ENCODE measurements at regions not wholly inside any gene's neighbourhood (a gene's known extent, or its start where the extent isn't known, plus 50 kb on each side); places are given as distances from the start of the nearest gene placed in this dataset.

DNA sequence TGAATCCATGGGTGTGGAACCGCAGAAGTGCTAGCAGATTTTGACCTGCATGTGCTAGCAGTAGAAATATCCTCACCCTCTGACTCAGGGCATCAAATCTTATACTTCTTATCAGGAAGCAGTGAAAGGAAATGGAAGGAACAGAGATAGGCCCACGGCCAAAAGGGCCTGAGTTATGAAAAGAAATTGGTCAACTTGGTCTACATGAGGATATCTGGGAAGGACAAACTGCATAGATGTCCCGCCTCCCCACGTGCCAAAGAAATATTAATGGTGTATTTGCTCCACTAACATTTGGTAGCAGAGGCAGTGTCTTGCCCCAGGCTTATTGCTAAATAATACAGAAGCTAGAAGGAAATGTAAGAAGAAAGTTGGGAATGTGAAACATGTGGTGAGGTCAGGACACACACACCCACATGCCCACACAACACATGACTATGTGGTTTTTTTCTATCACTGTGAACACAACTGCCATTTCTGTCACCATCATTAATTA lies 93.6 kb upstream of the COL8A1 start:
- in situ Hi-C loops (cut with HindIII; ENCODE audit: low sequenced_read_pairs): no loop called here
- no peak for DNase-seq (ENCODE audit: low spot score)

- in situ Hi-C loops (cut with HindIII; ENCODE audit: low sequenced_read_pairs): no loop called here
- DNase-seq (ENCODE audit: low spot score): no peak
These were observed 94.6 kb upstream of the COL8A1 start for GRCh38 chr3:99543796-99544195.

GRCh38 chr3:99542767-99543518 lies 95.5 kb upstream of the COL8A1 start:
- in situ Hi-C loops (cut with HindIII; ENCODE audit: low sequenced_read_pairs): no loop called here
- DNase-seq (ENCODE audit: low spot score): no peak

- no peak for DNase-seq (ENCODE audit: low spot score)
- in situ Hi-C loops (cut with HindIII; ENCODE audit: low sequenced_read_pairs): no loop called here
These were observed 97.2 kb upstream of the COL8A1 start for GRCh38 chr3:99541181-99541580.

GRCh38 chr3:99537416-99537815 lies 101.0 kb upstream of the COL8A1 start:
- DNase-seq (ENCODE audit: low spot score): no peak
- in situ Hi-C loops (cut with HindIII; ENCODE audit: low sequenced_read_pairs): no loop called here

GRCh38 chr3:99536555-99537314 lies 101.7 kb upstream of the COL8A1 start:
- DNase-seq (ENCODE audit: low spot score): no peak
- in situ Hi-C loops (cut with HindIII; ENCODE audit: low sequenced_read_pairs): no loop called here

- in situ Hi-C loops (cut with HindIII; ENCODE audit: low sequenced_read_pairs): no loop called here
- DNase-seq (ENCODE audit: low spot score): no peak
These were observed 103.3 kb upstream of the COL8A1 start for GRCh38 chr3:99534951-99535704.

- peak; percentile 21 for DNase-seq (ENCODE audit: low spot score)
- in situ Hi-C loops (cut with HindIII; ENCODE audit: low sequenced_read_pairs): no loop called here
These were observed 106.1 kb upstream of the COL8A1 start for GRCh38 chr3:99532246-99532645.

DNA sequence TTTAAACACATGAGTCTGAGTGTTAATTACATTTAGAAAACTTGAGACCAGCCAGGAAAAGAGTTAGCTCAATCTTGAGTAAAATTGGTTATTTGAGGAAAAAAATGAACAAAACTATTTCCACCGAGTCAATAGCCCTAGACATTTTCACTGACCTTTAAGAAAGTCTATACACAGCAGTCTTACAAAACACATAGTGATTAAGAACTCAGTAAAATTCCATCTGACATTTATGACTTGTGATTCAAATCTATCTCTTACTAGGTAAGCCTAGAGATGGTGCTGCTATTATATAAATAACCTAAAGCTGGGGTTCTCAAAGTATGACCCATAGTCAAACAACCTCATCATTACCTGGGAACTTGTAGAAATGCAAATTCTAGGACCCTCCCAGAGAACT lies 109.1 kb upstream of the COL8A1 start:
- in situ Hi-C loops (cut with HindIII; ENCODE audit: low sequenced_read_pairs): no loop called here
- no peak for DNase-seq (ENCODE audit: low spot score)

DNA sequence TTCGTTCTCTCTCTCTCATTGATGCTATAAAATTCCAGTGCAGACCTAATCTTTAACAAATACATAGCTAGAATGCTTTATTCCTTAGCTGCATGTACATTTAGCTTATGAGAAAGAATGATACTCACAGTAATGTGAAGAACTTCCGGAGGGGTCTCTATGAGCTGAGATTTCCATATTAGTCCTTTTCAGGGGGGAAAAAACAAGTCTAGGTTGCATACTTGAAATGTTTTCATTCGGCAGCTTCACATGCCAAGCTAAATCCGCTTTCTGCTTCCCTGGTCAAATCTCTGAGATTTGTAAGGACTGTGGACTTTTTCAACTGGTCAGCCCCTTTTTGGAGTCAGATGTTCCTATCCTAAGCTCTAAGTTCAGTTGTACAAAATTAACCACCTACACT lies 111.5 kb upstream of the COL8A1 start:
- in situ Hi-C loops (cut with HindIII; ENCODE audit: low sequenced_read_pairs): no loop called here

DNA sequence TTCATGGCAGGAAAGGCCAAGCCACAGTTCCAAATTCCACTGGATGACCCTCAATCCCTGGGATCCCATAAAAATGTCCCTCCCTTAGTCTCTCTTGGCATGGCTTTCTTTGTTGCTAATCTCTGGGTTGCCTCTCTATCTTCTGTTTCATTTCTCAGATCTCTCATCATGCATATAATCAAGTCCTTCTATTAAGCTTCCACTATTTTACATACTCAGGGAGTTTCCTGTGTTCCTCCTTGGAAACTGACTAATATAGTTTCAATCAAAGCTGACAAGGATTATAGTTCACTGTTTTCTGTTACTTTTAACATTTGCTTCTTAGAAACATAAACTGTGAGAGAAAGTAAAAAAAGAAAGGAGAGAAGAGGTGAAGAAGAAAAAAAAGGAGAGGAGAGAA lies 113.8 kb upstream of the COL8A1 start:
- no peak for DNase-seq (ENCODE audit: low spot score)
- in situ Hi-C loops (cut with HindIII; ENCODE audit: low sequenced_read_pairs): no loop called here

More for the DNA sequence above, 111.5 kb upstream of the COL8A1 start:
- DNase-seq (ENCODE audit: low spot score): no peak

GRCh38 chr3:99523431-99524127 lies 114.8 kb upstream of the COL8A1 start:
- no peak for DNase-seq (ENCODE audit: low spot score)
- in situ Hi-C loops (cut with HindIII; ENCODE audit: low sequenced_read_pairs): no loop called here

DNA sequence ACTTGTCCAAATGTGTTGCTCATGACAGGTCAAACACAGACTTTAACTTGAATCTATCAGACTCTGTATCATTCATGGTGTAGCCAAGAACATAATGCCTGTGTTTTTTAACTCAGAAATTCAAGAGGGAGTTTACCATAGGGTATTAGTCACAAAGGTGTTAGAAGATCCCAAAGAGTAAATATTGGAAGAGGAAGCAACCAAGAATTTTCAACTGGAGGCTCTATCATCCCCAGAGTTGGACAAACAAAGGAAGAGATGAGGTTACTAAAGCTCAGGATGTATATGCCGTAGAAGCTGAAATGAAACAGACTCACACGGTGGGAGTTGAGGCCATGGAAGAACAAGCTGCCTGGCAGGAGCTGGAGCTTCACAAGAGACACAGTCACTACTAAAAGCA lies 116.2 kb upstream of the COL8A1 start:
- in situ Hi-C loops (cut with HindIII; ENCODE audit: low sequenced_read_pairs): no loop called here
- DNase-seq (ENCODE audit: low spot score): no peak

- in situ Hi-C loops (cut with HindIII; ENCODE audit: low sequenced_read_pairs): no loop called here
- DNase-seq (ENCODE audit: low spot score): no peak
These were observed 116.8 kb upstream of the COL8A1 start for GRCh38 chr3:99521551-99521950.

GRCh38 chr3:99520513-99520912 lies 117.9 kb upstream of the COL8A1 start:
- in situ Hi-C loops (cut with HindIII; ENCODE audit: low sequenced_read_pairs): no loop called here

GRCh38 chr3:99516936-99517335 lies 121.5 kb upstream of the COL8A1 start:
- DNase-seq (ENCODE audit: low spot score): no peak
- in situ Hi-C loops (cut with HindIII; ENCODE audit: low sequenced_read_pairs): no loop called here

More at GRCh38 chr3:99520513-99520912, 117.9 kb upstream of the COL8A1 start:
- no peak for DNase-seq (ENCODE audit: low spot score)

- in situ Hi-C loops (cut with HindIII; ENCODE audit: low sequenced_read_pairs): no loop called here
These were observed 122.5 kb upstream of the COL8A1 start for GRCh38 chr3:99515891-99516290.

DNA sequence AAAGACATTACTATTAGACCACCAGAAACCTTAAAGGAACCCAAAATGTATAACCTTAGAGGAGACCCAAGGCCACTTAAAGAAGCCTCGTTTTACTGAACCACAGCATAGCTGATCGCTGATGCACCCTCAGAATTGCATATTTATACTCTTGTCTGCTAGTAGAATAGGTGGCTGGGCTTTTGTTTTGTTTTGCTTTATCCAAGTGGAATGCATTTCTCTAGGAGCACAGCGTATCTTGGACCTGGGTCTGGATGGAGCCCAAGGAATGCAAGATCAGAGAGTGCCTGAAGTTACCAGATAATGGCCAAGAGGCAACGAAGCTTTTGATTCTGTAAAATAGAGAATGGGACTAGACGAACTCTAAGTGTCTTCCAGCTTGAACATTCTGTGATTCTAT lies 129.2 kb upstream of the COL8A1 start:
- DNase-seq (ENCODE audit: low spot score): no peak
- in situ Hi-C loops (cut with HindIII; ENCODE audit: low sequenced_read_pairs): no loop called here

More at GRCh38 chr3:99515891-99516290, 122.5 kb upstream of the COL8A1 start:
- no peak for DNase-seq (ENCODE audit: low spot score)

GRCh38 chr3:99508191-99508590 lies 130.2 kb upstream of the COL8A1 start:
- in situ Hi-C loops (cut with HindIII; ENCODE audit: low sequenced_read_pairs): no loop called here
- DNase-seq (ENCODE audit: low spot score): no peak

Data from G401 (cell line).